SK-N-SH treated with all-trans-retinoic acid at 6 μM for 48 hours (cell line): ENCODE measurements at regions not wholly inside any gene's neighbourhood (a gene's known extent, or its start where the extent isn't known, plus 50 kb on each side); places are given as distances from the start of the nearest gene placed in this dataset.
"Not testable (repeated sequence)": the region's sequence is repeated elsewhere in the genome, so short reads cannot be mapped to it uniquely, and the experiment has no call there.

ENCODE experiments used
- ATAC-seq: fragments of 200-7000 bp; cut with Tn5 transposase; 3 replicates; pipeline ENCODE4 v1.9.1; 2020; ENCODE audit warnings: mild to moderate bottlenecking, moderate library complexity
- ARNTL ChIP-seq: fragments of 450-650 bp; formaldehyde crosslinking; IDR thresholded peaks from 2 replicates; pipeline ENCODE4 v1.5.0; 2020; ENCODE audit warnings: low read depth, mild to moderate bottlenecking, moderate library complexity, borderline replicate concordance
- BACH2 ChIP-seq: fragments of 250-450 bp; sonication (Bioruptor Pico); IDR thresholded peaks from 2 replicates; pipeline ENCODE4 v1.9.0; 2021; ENCODE audit warnings: mild to moderate bottlenecking, borderline replicate concordance
- CREB5 ChIP-seq: fragments of 250-450 bp; sonication (Bioruptor Pico); IDR thresholded peaks from 2 replicates; pipeline ENCODE4 v1.5.1; 2020; ENCODE audit warnings: low read depth, mild to moderate bottlenecking, moderate library complexity
- CSRNP3 ChIP-seq: fragments of 250-450 bp; sonication (Bioruptor Pico); IDR thresholded peaks from 2 replicates; pipeline ENCODE4 v1.5.1; 2021; ENCODE audit warnings: mild to moderate bottlenecking, moderate library complexity
- ESRRG ChIP-seq: fragments of 250-450 bp; sonication (Bioruptor Pico); IDR thresholded peaks from 2 replicates; pipeline ENCODE4 v1.6.1; 2021; ENCODE audit warnings: mild to moderate bottlenecking
- GLIS3 ChIP-seq: fragments of 250-450 bp; sonication (Bioruptor Pico); IDR thresholded peaks from 2 replicates; pipeline ENCODE4 v1.5.0; 2020; ENCODE audit warnings: mild to moderate bottlenecking, moderate library complexity
- ISL1 ChIP-seq: fragments of 250-450 bp; sonication (Bioruptor Pico); IDR thresholded peaks from 2 replicates; pipeline ENCODE4 v2.1.2; 2022; ENCODE audit warnings: mild to moderate bottlenecking, moderate library complexity
- PATZ1 ChIP-seq: fragments of 250-450 bp; sonication (Bioruptor Pico); IDR thresholded peaks from 2 replicates; pipeline ENCODE4 v1.8.0; 2020; ENCODE audit warnings: mild to moderate bottlenecking, moderate library complexity, borderline replicate concordance
- POU6F1 ChIP-seq: fragments of 250-450 bp; sonication (Bioruptor Pico); IDR thresholded peaks from 2 replicates; pipeline ENCODE4 v1.8.0; 2021; ENCODE audit warnings: low read depth, mild to moderate bottlenecking, moderate library complexity, borderline replicate concordance
- PPARA ChIP-seq: fragments of 250-450 bp; sonication (Bioruptor Pico); IDR thresholded peaks from 2 replicates; pipeline ENCODE4 v1.5.0; 2020; ENCODE audit warnings: mild to moderate bottlenecking, borderline replicate concordance
- RARB ChIP-seq: fragments of 250-450 bp; sonication (Bioruptor Pico); IDR thresholded peaks from 2 replicates; pipeline ENCODE4 v1.8.0; 2021; ENCODE audit warnings: mild to moderate bottlenecking, moderate library complexity
- SNAI2 ChIP-seq: fragments of 250-450 bp; sonication (Bioruptor Pico); IDR thresholded peaks from 2 replicates; pipeline ENCODE4 v1.5.0; 2020; ENCODE audit warnings: mild to moderate bottlenecking, moderate library complexity
- TCF4 ChIP-seq: fragments of 250-450 bp; sonication (Bioruptor Pico); IDR thresholded peaks from 2 replicates; pipeline ENCODE4 v1.8.0; 2021; ENCODE audit warnings: mild to moderate bottlenecking, moderate library complexity, borderline replicate concordance
- TOX ChIP-seq: fragments of 250-450 bp; sonication (Bioruptor Pico); IDR thresholded peaks from 2 replicates; pipeline ENCODE4 v1.8.0; 2021; ENCODE audit warnings: mild to moderate bottlenecking, moderate library complexity, borderline replicate concordance
- TSHZ2 ChIP-seq: fragments of 250-450 bp; sonication (Bioruptor Pico); IDR thresholded peaks from 2 replicates; pipeline ENCODE4 v1.5.0; 2020; ENCODE audit warnings: mild to moderate bottlenecking, moderate library complexity
- ZC3H10 ChIP-seq: fragments of 250-450 bp; sonication (Bioruptor Pico); IDR thresholded peaks from 2 replicates; pipeline ENCODE4 v1.5.1; 2021; ENCODE audit warnings: mild to moderate bottlenecking, moderate library complexity
- ZFP3 ChIP-seq: fragments of 250-450 bp; sonication (Bioruptor Pico); IDR thresholded peaks from 2 replicates; pipeline ENCODE4 v1.5.0; 2020; ENCODE audit warnings: mild to moderate bottlenecking, moderate library complexity
- ZFP30 ChIP-seq: fragments of 450-650 bp; formaldehyde crosslinking; IDR thresholded peaks from 2 replicates; pipeline ENCODE4 v1.5.0; 2022; ENCODE audit warnings: mild to moderate bottlenecking, moderate library complexity
- ZNF565 ChIP-seq: fragments of 450-650 bp; formaldehyde crosslinking; conservative IDR thresholded peaks from 2 replicates; pipeline ENCODE4 v1.5.0; 2020; ENCODE audit warnings: low read depth, mild to moderate bottlenecking, moderate library complexity
- ZNF70 ChIP-seq: fragments of 450-650 bp; formaldehyde crosslinking; IDR thresholded peaks from 2 replicates; pipeline ENCODE4 v1.5.0; 2020; ENCODE audit warnings: mild to moderate bottlenecking, moderate library complexity
- ZNF8 ChIP-seq: fragments of 450-650 bp; formaldehyde crosslinking; IDR thresholded peaks from 2 replicates; pipeline ENCODE4 v1.5.0; 2020; ENCODE audit warnings: mild to moderate bottlenecking, moderate library complexity

GRCh38 chr18:39571511-39571910 lies 2005.9 kb upstream of the CELF4 start:
- TF ChIP-seq BACH2 (CRISPR knock-in tag) (no peak), ARNTL (no peak), SNAI2 (CRISPR knock-in tag) (no peak), ZC3H10 (no peak), TOX (no peak), TSHZ2 (no peak), GLIS3 (CRISPR knock-in tag) (no peak), PPARA (no peak), ESRRG (CRISPR knock-in tag) (no peak)
- no peak for ATAC-seq

- not testable (repeated sequence) for ATAC-seq
These were observed 2000.1 kb upstream of the CELF4 start for GRCh38 chr18:39565551-39566230.

- no peak for ATAC-seq
These were observed 1999.1 kb upstream of the CELF4 start for GRCh38 chr18:39564716-39565115.

More at GRCh38 chr18:39564716-39565115, 1999.1 kb upstream of the CELF4 start:
- TF ChIP-seq ZNF8 (CRISPR knock-in tag), result no peak
- no peak for TF ChIP-seq ZC3H10
- no peak for TF ChIP-seq PATZ1 (CRISPR knock-in tag)
- TF ChIP-seq TSHZ2, result no peak
- no peak for TF ChIP-seq PPARA
- no peak for TF ChIP-seq ESRRG (CRISPR knock-in tag)
- TF ChIP-seq ZFP3 (CRISPR knock-in tag), result no peak
- TF ChIP-seq ZNF70 (CRISPR knock-in tag), result no peak
- no peak for TF ChIP-seq ZFP30 (CRISPR knock-in tag)
- TF ChIP-seq ISL1, result no peak
- no peak for TF ChIP-seq CREB5 (CRISPR knock-in tag)
- no peak for TF ChIP-seq ZNF565 (CRISPR knock-in tag)
- no peak for TF ChIP-seq POU6F1
- TF ChIP-seq CSRNP3 (CRISPR knock-in tag), result no peak
- no peak for TF ChIP-seq TCF4
- no peak for TF ChIP-seq TOX
- no peak for TF ChIP-seq BACH2 (CRISPR knock-in tag)
- no peak for TF ChIP-seq RARB (CRISPR knock-in tag)
- TF ChIP-seq SNAI2 (CRISPR knock-in tag), result no peak
- TF ChIP-seq GLIS3 (CRISPR knock-in tag), result no peak
